Lung microvascular endothelial cell (primary cell): ENCODE measurements at regions not wholly inside any gene's neighbourhood (a gene's known extent, or its start where the extent isn't known, plus 50 kb on each side); places are given as distances from the start of the nearest gene placed in this dataset.

Experiments
- DNase-seq, 2 donors: peaks; one replicate each; pipeline versions ENCODE4 v3.0.0 to v3.0.0-alpha.2; 2010; ENCODE audit warnings: low read depth in 2 of 2

GRCh38 chr10:88168171-88169036 is 305.0 kb downstream of the PTEN start:
- no peak for DNase-seq

- no peak for DNase-seq
Observed at GRCh38 chr10:88169037-88169319, 305.6 kb downstream of the PTEN start.

- DNase-seq, result no peak
Observed at GRCh38 chr10:88170628-88171027, 307.2 kb downstream of the PTEN start.

GRCh38 chr10:88172159-88172558 is 308.7 kb downstream of the PTEN start:
- DNase-seq, result no peak

- DNase-seq, result no peak
Observed at GRCh38 chr10:88174391-88174790, 311.0 kb downstream of the PTEN start.

- no peak for DNase-seq
Observed at GRCh38 chr10:88178758-88179157, 315.3 kb downstream of the PTEN start.

GRCh38 chr10:88179831-88180230 is 316.4 kb downstream of the PTEN start:
- no peak for DNase-seq

GRCh38 chr10:88181902-88182600 is 318.6 kb downstream of the PTEN start:
- DNase-seq, result no peak

GRCh38 chr10:88182601-88182930 is 319.1 kb downstream of the PTEN start:
- no peak for DNase-seq

GRCh38 chr10:88184543-88185297 is 321.3 kb downstream of the PTEN start:
- no peak for DNase-seq

GRCh38 chr10:88185830-88186229 is 322.4 kb downstream of the PTEN start:
- DNase-seq, result no peak

- DNase-seq, result no peak
Observed at GRCh38 chr10:88186335-88186734, 322.9 kb downstream of the PTEN start.

GRCh38 chr10:88187472-88187871 is 324.0 kb downstream of the PTEN start:
- DNase-seq, result no peak

- no peak for DNase-seq
Observed at GRCh38 chr10:88190123-88190522, 326.7 kb downstream of the PTEN start.

GRCh38 chr10:88190540-88191235 is 327.3 kb downstream of the PTEN start:
- no peak for DNase-seq

GRCh38 chr10:88193018-88193417 is 329.6 kb downstream of the PTEN start:
- DNase-seq, result no peak

- DNase-seq, result no peak
Observed at GRCh38 chr10:88194041-88194887, 330.8 kb downstream of the PTEN start.

GRCh38 chr10:88194961-88195367 is 331.5 kb downstream of the PTEN start:
- no peak for DNase-seq

GRCh38 chr10:88195841-88196240 is 332.4 kb downstream of the PTEN start:
- no peak for DNase-seq

- no peak for DNase-seq
Observed at GRCh38 chr10:88196291-88196690, 332.9 kb downstream of the PTEN start.

- DNase-seq, result no peak
Observed at GRCh38 chr10:88198023-88198422, 334.6 kb downstream of the PTEN start.
